ENCODE measurements at regions not wholly inside any gene's neighbourhood (a gene's known extent, or its start where the extent isn't known, plus 50 kb on each side); places are given as distances from the start of the nearest gene placed in this dataset.

DNA sequence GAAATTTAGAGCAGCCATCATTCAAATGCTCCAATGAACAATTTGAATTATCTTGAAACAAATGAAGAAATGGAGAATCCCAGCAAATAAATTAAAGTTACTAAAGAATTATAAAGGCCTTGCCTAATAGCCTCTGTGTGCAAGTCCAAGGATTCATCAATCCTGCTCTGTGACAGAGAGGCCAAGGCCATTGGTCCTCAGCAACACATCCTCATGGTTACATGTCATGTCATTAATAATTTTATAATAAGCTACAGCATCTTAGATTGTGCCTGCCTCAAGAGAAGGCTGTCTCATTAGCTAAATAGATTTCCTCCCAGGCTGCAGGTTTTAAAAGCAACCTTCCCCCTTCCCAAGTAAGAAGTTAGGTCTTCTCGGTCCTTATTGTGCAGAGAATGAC is 611.6 kb downstream of the FBXO15 start:
- ChIA-PET RAD21 (ENCODE audit: low non-redundant PET in 1 of 2, low total read pairs in 2 of 2, uncharacterized antibody in 2 of 2, unreplicated experiment in 2 of 2) (no interaction called here), CTCF (no interaction called here), POLR2A (no interaction called here)
- H3K79me2 ChIP-seq (ENCODE audit: insufficient read depth, low read length) = no peaks in the 10 kb centered on the region
- no peak overlapping the region for H2AFZ ChIP-seq (ENCODE audit: low read depth, low read length, poor library complexity, severe bottlenecking)
- no peak for TF ChIP-seq EGR1 (IDR thresholded peaks at IDR 0.05; ENCODE audit: low read depth)
- TF ChIP-seq TCF7L2 (IDR thresholded peaks at IDR 0.05; ENCODE audit: borderline replicate concordance, extremely low read depth, insufficient read depth, insufficient read length) = no peak
- TF ChIP-seq, protein P1, sequence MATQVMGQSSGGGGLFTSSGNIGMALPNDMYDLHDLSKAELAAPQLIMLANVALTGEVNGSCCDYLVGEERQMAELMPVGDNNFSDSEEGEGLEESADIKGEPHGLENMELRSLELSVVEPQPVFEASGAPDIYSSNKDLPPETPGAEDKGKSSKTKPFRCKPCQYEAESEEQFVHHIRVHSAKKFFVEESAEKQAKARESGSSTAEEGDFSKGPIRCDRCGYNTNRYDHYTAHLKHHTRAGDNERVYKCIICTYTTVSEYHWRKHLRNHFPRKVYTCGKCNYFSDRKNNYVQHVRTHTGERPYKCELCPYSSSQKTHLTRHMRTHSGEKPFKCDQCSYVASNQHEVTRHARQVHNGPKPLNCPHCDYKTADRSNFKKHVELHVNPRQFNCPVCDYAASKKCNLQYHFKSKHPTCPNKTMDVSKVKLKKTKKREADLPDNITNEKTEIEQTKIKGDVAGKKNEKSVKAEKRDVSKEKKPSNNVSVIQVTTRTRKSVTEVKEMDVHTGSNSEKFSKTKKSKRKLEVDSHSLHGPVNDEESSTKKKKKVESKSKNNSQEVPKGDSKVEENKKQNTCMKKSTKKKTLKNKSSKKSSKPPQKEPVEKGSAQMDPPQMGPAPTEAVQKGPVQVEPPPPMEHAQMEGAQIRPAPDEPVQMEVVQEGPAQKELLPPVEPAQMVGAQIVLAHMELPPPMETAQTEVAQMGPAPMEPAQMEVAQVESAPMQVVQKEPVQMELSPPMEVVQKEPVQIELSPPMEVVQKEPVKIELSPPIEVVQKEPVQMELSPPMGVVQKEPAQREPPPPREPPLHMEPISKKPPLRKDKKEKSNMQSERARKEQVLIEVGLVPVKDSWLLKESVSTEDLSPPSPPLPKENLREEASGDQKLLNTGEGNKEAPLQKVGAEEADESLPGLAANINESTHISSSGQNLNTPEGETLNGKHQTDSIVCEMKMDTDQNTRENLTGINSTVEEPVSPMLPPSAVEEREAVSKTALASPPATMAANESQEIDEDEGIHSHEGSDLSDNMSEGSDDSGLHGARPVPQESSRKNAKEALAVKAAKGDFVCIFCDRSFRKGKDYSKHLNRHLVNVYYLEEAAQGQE (IDR thresholded peaks at IDR 0.05; ENCODE audit: low read depth) = no peak
- no peak for TF ChIP-seq EZH2 (IDR thresholded peaks at IDR 0.05)
- no peak for TF ChIP-seq ELF1 (IDR thresholded peaks at IDR 0.05; ENCODE audit: borderline replicate concordance, low read depth)
- no peak for TF ChIP-seq EZH2phosphoT487 (IDR thresholded peaks at IDR 0.05; ENCODE audit: borderline replicate concordance)
- no peak for TF ChIP-seq JUND (IDR thresholded peaks at IDR 0.05)
- no peak for ATAC-seq
- no peaks in the 10 kb centered on the region for H3K27me3 ChIP-seq (ENCODE audit: insufficient read depth, low read length)
- no peaks in the 10 kb centered on the region for H3K36me3 ChIP-seq (ENCODE audit: control insufficient read depth in 1 of 2, insufficient read depth in 2 of 2, low read length in 2 of 2)
- no peaks in the 10 kb centered on the region for H4K20me1 ChIP-seq (ENCODE audit: insufficient read depth)
- BruUV-seq (replicated peaks) = no TSS peak
- no peak overlapping the region for H3K4me2 ChIP-seq (ENCODE audit: low read length)
- no peaks in the 10 kb centered on the region for H3K4me1 ChIP-seq (ENCODE audit: control insufficient read depth in 1 of 2, insufficient read depth in 2 of 2, low read length in 2 of 2)
- DNase-seq (ENCODE audit: low read depth, low spot score) = no peak
- H3K9ac ChIP-seq (ENCODE audit: low read length) = no peak overlapping the region
- H3K4me3 ChIP-seq (replicated peaks in 1 of 2; ENCODE audit: low read depth in 1 of 2, low read length in 2 of 2) = no peak overlapping the region
- no peak overlapping the region for H3K27ac ChIP-seq (ENCODE audit: low read depth, low read length)
- intact Hi-C loops (cut with micrococcal nuclease) = no loop called here
- no peaks in the 10 kb centered on the region for H3K9me2 ChIP-seq (ENCODE audit: insufficient read depth)
- peaks cover 7 to 27% of the 10 kb centered on the region in 2 experiments; a peak in 2 of 4 replicates for H3K9me3 ChIP-seq (ENCODE audit: control insufficient read depth in 1 of 2, insufficient read depth in 1 of 2, low read depth in 1 of 2, low read length in 2 of 2)

GRCh38 chr18:73535189-73535588 is 612.4 kb downstream of the FBXO15 start:
- Histone ChIP-seq H4K20me1 (ENCODE audit: insufficient read depth) (no peaks in the 10 kb centered on the region), H3K4me2 (ENCODE audit: low read length) (no peak overlapping the region), H2AFZ (ENCODE audit: low read depth, low read length, poor library complexity, severe bottlenecking) (no peak overlapping the region), H3K27me3 (ENCODE audit: insufficient read depth, low read length) (no peaks in the 10 kb centered on the region), H3K27ac (ENCODE audit: low read depth, low read length) (no peak overlapping the region), H3K4me3 (replicated peaks in 1 of 2; ENCODE audit: low read depth in 1 of 2, low read length in 2 of 2) (no peak overlapping the region), H3K4me1 (ENCODE audit: control insufficient read depth in 1 of 2, insufficient read depth in 2 of 2, low read length in 2 of 2) (no peaks in the 10 kb centered on the region), H3K9me2 (ENCODE audit: insufficient read depth) (no peaks in the 10 kb centered on the region), H3K36me3 (ENCODE audit: control insufficient read depth in 1 of 2, insufficient read depth in 2 of 2, low read length in 2 of 2) (no peaks in the 10 kb centered on the region), H3K9ac (ENCODE audit: low read length) (no peak overlapping the region), H3K79me2 (ENCODE audit: insufficient read depth, low read length) (no peaks in the 10 kb centered on the region), H3K9me3 (ENCODE audit: control insufficient read depth in 1 of 2, insufficient read depth in 1 of 2, low read depth in 1 of 2, low read length in 2 of 2) (peaks cover under 1 to 35% of the 10 kb centered on the region in 2 experiments; a peak in 2 of 4 replicates)
- intact Hi-C loops (cut with micrococcal nuclease) = no loop called here
- no TSS peak for BruUV-seq (replicated peaks)
- POLR2A ChIA-PET = no interaction called here
- DNase-seq (ENCODE audit: low read depth, low spot score) (no peak), ATAC-seq (no peak)
- CTCF ChIA-PET = no interaction called here
- RAD21 ChIA-PET (ENCODE audit: low non-redundant PET in 1 of 2, low total read pairs in 2 of 2, uncharacterized antibody in 2 of 2, unreplicated experiment in 2 of 2) = no interaction called here
- TF ChIP-seq SIN3A (IDR thresholded peaks at IDR 0.05; ENCODE audit: low read depth) (no peak), JUND (IDR thresholded peaks at IDR 0.05) (no peak), SP1 (IDR thresholded peaks at IDR 0.05; ENCODE audit: low read depth) (no peak), MAX (IDR thresholded peaks at IDR 0.05) (no peak), SRF (IDR thresholded peaks at IDR 0.05; ENCODE audit: low read depth) (no peak), ZFX (IDR thresholded peaks at IDR 0.05) (no peak), EZH2phosphoT487 (IDR thresholded peaks at IDR 0.05; ENCODE audit: borderline replicate concordance) (no peak), ATF3 (IDR thresholded peaks at IDR 0.05) (no peak), ELF1 (IDR thresholded peaks at IDR 0.05; ENCODE audit: borderline replicate concordance, low read depth) (no peak), CEBPB (IDR thresholded peaks at IDR 0.05; ENCODE audit: low read depth) (no peak), CBX3 (IDR thresholded peaks at IDR 0.05; ENCODE audit: low read depth) (no peak), FOSL1 (IDR thresholded peaks at IDR 0.05; ENCODE audit: low read depth) (no peak), YY1 (IDR thresholded peaks at IDR 0.05; ENCODE audit: extremely low read depth, insufficient replicate concordance, low read depth, low read length) (no peak), TCF7L2 (IDR thresholded peaks at IDR 0.05; ENCODE audit: borderline replicate concordance, extremely low read depth, insufficient read depth, insufficient read length) (no peak)
